Body of pancreas (tissue), 4 donors: ENCODE measurements at regions not wholly inside any gene's neighbourhood (a gene's known extent, or its start where the extent isn't known, plus 50 kb on each side); places are given as distances from the start of the nearest gene placed in this dataset.

Experiments
- ATAC-seq: fragments of 150-250 bp; one replicate; pipeline ENCODE4 v1.9.1; 2016
- DNase-seq, 4 donors: peaks; one replicate each; pipeline ENCODE4 v3.0.0-alpha.2; 2019
- H3K27ac ChIP-seq, 4 donors: fragments of 200-600 bp; sonication (generic); 1 replicate in 3 of 4; 2 replicates in 1 of 4; pipeline versions ENCODE4 v1.5.1 to v1.6.1; 2016 to 2019; ENCODE audit warnings: mild to moderate bottlenecking in 1 of 4, mixed read lengths in 1 of 4, moderate library complexity in 1 of 4
- H3K27me3 ChIP-seq, 2 donors: fragments of 200-600 bp; sonication (generic); one replicate each; pipeline ENCODE4 v1.6.0; 2016; ENCODE audit warnings: mild to moderate bottlenecking in 1 of 2
- H3K36me3 ChIP-seq, 2 donors: fragments of 200-600 bp; sonication (generic); replicated peaks in 1 of 2; 2 replicates each; pipeline ENCODE4 v1.5.1; 2016; ENCODE audit warnings: low read depth in 2 of 2; ENCODE audit not compliant: insufficient read depth in 1 of 2
- H3K4me1 ChIP-seq: fragments of 200-600 bp; sonication (generic); one replicate; pipeline ENCODE4 v1.6.0; 2016
- H3K4me3 ChIP-seq, 2 donors: fragments of 200-600 bp; sonication (generic); 1 replicate in 1 of 2; 2 replicates in 1 of 2; pipeline ENCODE4 v1.5.1; 2016 to 2019
- H3K9me3 ChIP-seq, 3 donors: fragments of 200-600 bp; sonication (generic); 1 replicate in 2 of 3; 2 replicates in 1 of 3; pipeline ENCODE4 v1.5.1; 2016
- POLR2A ChIP-seq, 3 donors: fragments of 450-650 bp; IDR thresholded peaks; one replicate each; pipeline ENCODE4 v1.6.1; 2016; ENCODE audit warnings: antibody characterized with exemption in 3 of 3, mild to moderate bottlenecking in 2 of 3
- WGBS, 2 donors: methylation state at CpG; one replicate each; pipeline ENCODE4 v1.1.5; 2017; 5-methylcytosine and 5-hydroxymethylcytosine counted together
- intact Hi-C: fragments of 100-400 bp; cut with DNase I; formaldehyde crosslinking; loops from one replicate; pipeline ENCODE4 v1.15.1; 2023
- TF ChIP-seq, protein P1 (sequence below), 7 experiments: fragments of 450-650 bp in 4 of 7; fragments of 200-600 bp in 3 of 7; sonication (generic) in 3 of 7; IDR thresholded peaks; one replicate each; pipeline ENCODE4 v1.5.1; 2016 to 2019; ENCODE audit warnings: antibody characterized with exemption in 7 of 7

DNA sequence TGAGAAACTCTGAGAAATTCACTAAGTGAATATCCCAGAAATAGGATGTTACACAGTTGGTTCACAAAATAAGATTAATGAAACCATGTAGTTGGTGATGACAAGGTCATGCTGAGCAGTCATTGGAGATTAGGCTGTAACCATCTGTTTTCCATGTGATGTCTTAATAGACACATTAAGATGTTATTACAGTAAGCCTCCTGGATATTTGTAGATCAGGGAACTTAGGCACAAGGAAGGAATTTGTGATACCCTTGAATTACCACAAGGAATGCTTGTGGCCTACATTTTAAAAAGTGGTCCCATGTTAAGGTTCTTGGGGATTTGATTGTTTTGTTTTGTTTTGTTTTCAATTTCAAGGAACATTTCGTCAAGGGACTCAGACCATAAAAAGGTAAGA lies 185.6 kb upstream of the BANK1 start:
- Histone ChIP-seq H3K4me3 (no peak overlapping the region), H3K4me1 (no peaks in the 10 kb centered on the region), H3K9me3 (no peaks in the 10 kb centered on the region), H3K27me3 (no peaks in the 10 kb centered on the region), H3K27ac (no peak overlapping the region), H3K36me3 (no peaks in the 10 kb centered on the region)
- 55 to 79% methylated on average over 1 of the region's 1 CpG for WGBS, 2 donors
- TF ChIP-seq, protein P1, sequence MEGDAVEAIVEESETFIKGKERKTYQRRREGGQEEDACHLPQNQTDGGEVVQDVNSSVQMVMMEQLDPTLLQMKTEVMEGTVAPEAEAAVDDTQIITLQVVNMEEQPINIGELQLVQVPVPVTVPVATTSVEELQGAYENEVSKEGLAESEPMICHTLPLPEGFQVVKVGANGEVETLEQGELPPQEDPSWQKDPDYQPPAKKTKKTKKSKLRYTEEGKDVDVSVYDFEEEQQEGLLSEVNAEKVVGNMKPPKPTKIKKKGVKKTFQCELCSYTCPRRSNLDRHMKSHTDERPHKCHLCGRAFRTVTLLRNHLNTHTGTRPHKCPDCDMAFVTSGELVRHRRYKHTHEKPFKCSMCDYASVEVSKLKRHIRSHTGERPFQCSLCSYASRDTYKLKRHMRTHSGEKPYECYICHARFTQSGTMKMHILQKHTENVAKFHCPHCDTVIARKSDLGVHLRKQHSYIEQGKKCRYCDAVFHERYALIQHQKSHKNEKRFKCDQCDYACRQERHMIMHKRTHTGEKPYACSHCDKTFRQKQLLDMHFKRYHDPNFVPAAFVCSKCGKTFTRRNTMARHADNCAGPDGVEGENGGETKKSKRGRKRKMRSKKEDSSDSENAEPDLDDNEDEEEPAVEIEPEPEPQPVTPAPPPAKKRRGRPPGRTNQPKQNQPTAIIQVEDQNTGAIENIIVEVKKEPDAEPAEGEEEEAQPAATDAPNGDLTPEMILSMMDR (IDR thresholded peaks at IDR 0.05), result no peak
- no peak for TF ChIP-seq POLR2A (IDR thresholded peaks at IDR 0.05)
- intact Hi-C loops, result no loop called here
- ATAC-seq, result no peak
- DNase-seq, result no peak

GRCh38 chr4:101600287-101600686 lies 190.2 kb upstream of the BANK1 start:
- H3K36me3 ChIP-seq, result no peaks in the 10 kb centered on the region
- no peaks in the 10 kb centered on the region for H3K27me3 ChIP-seq
- H3K27ac ChIP-seq, result no peak overlapping the region
- no peak overlapping the region for H3K4me3 ChIP-seq
- no peak for ATAC-seq
- intact Hi-C loops, result no loop called here
- WGBS, 2 donors, result 58 to 66% methylated on average over 2 of the region's 2 CpGs
- H3K9me3 ChIP-seq, result no peaks in the 10 kb centered on the region
- no peaks in the 10 kb centered on the region for H3K4me1 ChIP-seq
- TF ChIP-seq POLR2A (IDR thresholded peaks at IDR 0.05), result no peak
- TF ChIP-seq, protein P1 (IDR thresholded peaks at IDR 0.05), result no peak
- no peak for DNase-seq

DNA sequence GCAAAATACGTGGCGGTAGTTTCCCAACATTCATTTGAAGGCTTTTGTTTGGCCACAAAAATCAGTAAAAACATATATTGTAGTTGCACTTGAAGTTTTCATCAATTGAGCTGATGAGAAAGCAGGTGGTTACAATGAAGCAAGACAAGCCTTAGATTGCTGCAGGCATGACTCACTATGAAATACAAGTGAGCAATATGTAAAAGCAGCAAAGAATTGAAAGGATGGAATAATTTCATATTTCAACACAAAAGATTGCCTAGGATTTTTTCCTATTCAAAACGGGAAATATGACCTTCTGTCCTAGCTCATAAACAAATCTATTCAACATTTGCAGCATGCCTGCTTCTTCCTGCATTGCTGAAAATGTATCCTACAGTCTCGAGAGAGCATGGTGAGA lies 190.9 kb upstream of the BANK1 start:
- H3K27me3 ChIP-seq, result no peaks in the 10 kb centered on the region
- DNase-seq (no peak), ATAC-seq (no peak)
- no peaks in the 10 kb centered on the region for H3K36me3 ChIP-seq
- H3K9me3 ChIP-seq, result no peaks in the 10 kb centered on the region
- H3K4me1 ChIP-seq, result no peaks in the 10 kb centered on the region
- no peak overlapping the region for H3K27ac ChIP-seq
- H3K4me3 ChIP-seq, result no peak overlapping the region
- TF ChIP-seq, protein P1 (IDR thresholded peaks at IDR 0.05), result no peak
- no peak for TF ChIP-seq POLR2A (IDR thresholded peaks at IDR 0.05)
- intact Hi-C loops, result no loop called here
- WGBS, 2 donors, result 45% methylated on average over 4 of the region's 4 CpGs

GRCh38 chr4:101596781-101597552 lies 193.6 kb upstream of the BANK1 start:
- Histone ChIP-seq H3K27me3 (no peaks in the 10 kb centered on the region), H3K4me3 (no peak overlapping the region), H3K36me3 (no peaks in the 10 kb centered on the region), H3K27ac (no peak overlapping the region), H3K9me3 (no peaks in the 10 kb centered on the region), H3K4me1 (no peaks in the 10 kb centered on the region)
- intact Hi-C loops, result no loop called here
- ATAC-seq (no peak), DNase-seq (no peak)
- TF ChIP-seq, protein P1 (IDR thresholded peaks at IDR 0.05), result peak in 1 of 7 experiments; percentile 4
- no peak for TF ChIP-seq POLR2A (IDR thresholded peaks at IDR 0.05)
- WGBS, 2 donors, result 77 to 92% methylated on average over 2 of the region's 2 CpGs

GRCh38 chr4:101594588-101594987 lies 195.9 kb upstream of the BANK1 start:
- Histone ChIP-seq H3K27me3 (no peaks in the 10 kb centered on the region), H3K9me3 (no peaks in the 10 kb centered on the region), H3K4me1 (no peaks in the 10 kb centered on the region), H3K36me3 (no peaks in the 10 kb centered on the region), H3K4me3 (no peak overlapping the region), H3K27ac (no peak overlapping the region)
- TF ChIP-seq, protein P1 (IDR thresholded peaks at IDR 0.05), result no peak
- TF ChIP-seq POLR2A (IDR thresholded peaks at IDR 0.05), result no peak
- DNase-seq (no peak), ATAC-seq (no peak)
- 85 to 95% methylated on average over 11 of the region's 11 CpGs for WGBS, 2 donors
- intact Hi-C loops, result no loop called here
